IPS DF 6.9 (cell line): ENCODE measurements at regions not wholly inside any gene's neighbourhood (a gene's known extent, or its start where the extent isn't known, plus 50 kb on each side); places are given as distances from the start of the nearest gene placed in this dataset.
"Not testable (repeated sequence)": the region's sequence is repeated elsewhere in the genome, so short reads cannot be mapped to it uniquely, and the experiment has no call there.

Source experiments
- DNase-seq: peaks from one replicate; pipeline ENCODE4 v3.0.0-alpha.2; 2013; ENCODE audit warnings: low read depth, low spot score
- H3K27ac ChIP-seq: one replicate; pipeline ENCODE4 v1.5.1; 2013; ENCODE audit warnings: low read length, control low read depth
- H3K27me3 ChIP-seq: 2 replicates; pipeline ENCODE4 v1.6.1; 2013; ENCODE audit warnings: mild to moderate bottlenecking, low read length; ENCODE audit not compliant: control insufficient read depth, insufficient read depth
- H3K36me3 ChIP-seq: 2 replicates; pipeline ENCODE4 v1.6.1; 2013; ENCODE audit warnings: low read length; ENCODE audit not compliant: control insufficient read depth, insufficient read depth
- H3K4me1 ChIP-seq: 2 replicates; pipeline ENCODE4 v1.6.1; 2013; ENCODE audit warnings: low read length; ENCODE audit not compliant: control insufficient read depth, insufficient read depth
- H3K4me3 ChIP-seq: 2 replicates; pipeline ENCODE4 v1.5.1; 2013; ENCODE audit warnings: mild to moderate bottlenecking, low read length
- H3K9me3 ChIP-seq: 2 replicates; pipeline ENCODE4 v1.6.1; 2013; ENCODE audit warnings: low read length, inconsistent platforms; ENCODE audit not compliant: control insufficient read depth, insufficient read depth
- WGBS: extraction: QIAGEN DNeasy Blood & Tissue Kit; methylation state at CpG from one replicate; pipeline ENCODE4 v1.1.7; 2013; ENCODE audit warnings: mixed read lengths, missing lambda C conversion rate; ENCODE audit not compliant: insufficient read length, insufficient coverage; 5-methylcytosine and 5-hydroxymethylcytosine counted together

DNA sequence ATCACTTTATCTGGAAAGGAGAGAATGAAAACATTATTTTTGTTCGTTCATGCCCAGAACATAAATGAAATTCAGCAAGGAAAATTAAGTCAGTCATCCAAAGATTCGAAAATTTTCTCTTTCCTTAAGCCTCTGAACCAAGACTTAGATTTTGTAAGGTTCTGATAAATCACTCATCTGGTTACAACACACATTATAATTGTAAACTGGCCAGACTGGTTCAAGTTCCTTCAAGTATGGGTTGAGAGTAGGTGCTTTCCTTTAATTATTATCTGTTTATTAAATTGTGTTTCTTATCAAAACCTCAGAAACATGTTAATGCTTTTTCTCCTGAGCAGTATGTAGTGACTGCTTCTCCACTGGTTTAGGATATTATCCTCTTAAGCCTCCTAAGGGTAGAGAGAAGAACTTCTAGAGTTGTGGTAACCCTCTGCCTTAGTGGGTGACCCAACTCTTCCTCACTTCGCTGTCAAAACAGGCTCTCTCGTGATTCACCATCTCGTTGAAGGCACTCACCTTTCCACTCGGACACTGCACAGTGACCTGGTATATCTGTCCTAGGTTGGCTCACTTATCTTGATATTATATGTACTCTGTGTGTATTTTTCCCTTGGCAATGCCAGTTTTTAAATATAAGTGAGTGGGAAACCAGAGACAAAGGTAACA, 325.9 kb downstream of the PAX3 start:
- Histone ChIP-seq H3K4me1 (no peaks in the 10 kb centered on the region), H3K4me3 (no peak overlapping the region), H3K36me3 (no peaks in the 10 kb centered on the region), H3K9me3 (no peaks in the 10 kb centered on the region), H3K27ac (no peak overlapping the region), H3K27me3 (no peaks in the 10 kb centered on the region)
- no peak for DNase-seq
- WGBS: no CpG with 5 or more reads among the region's 6 CpGs

- no CpG with 5 or more reads among the region's 3 CpGs for WGBS
- H3K4me3 ChIP-seq: no peak overlapping the region
- no peaks in the 10 kb centered on the region for H3K36me3 ChIP-seq
- no peaks in the 10 kb centered on the region for H3K27me3 ChIP-seq
- no peak for DNase-seq
- H3K27ac ChIP-seq: no peak overlapping the region
- H3K9me3 ChIP-seq: no peaks in the 10 kb centered on the region
- H3K4me1 ChIP-seq: no peaks in the 10 kb centered on the region
These were observed 328.4 kb downstream of the PAX3 start for GRCh38 chr2:221970389-221970788.

GRCh38 chr2:221969830-221970144, 329.0 kb downstream of the PAX3 start:
- H3K36me3 ChIP-seq: no peaks in the 10 kb centered on the region
- no peaks in the 10 kb centered on the region for H3K9me3 ChIP-seq
- no peaks in the 10 kb centered on the region for H3K4me1 ChIP-seq
- no peak overlapping the region for H3K27ac ChIP-seq
- WGBS: no CpG with 5 or more reads among the region's 5 CpGs
- H3K4me3 ChIP-seq: no peak overlapping the region
- no peak for DNase-seq
- H3K27me3 ChIP-seq: no peaks in the 10 kb centered on the region

DNA sequence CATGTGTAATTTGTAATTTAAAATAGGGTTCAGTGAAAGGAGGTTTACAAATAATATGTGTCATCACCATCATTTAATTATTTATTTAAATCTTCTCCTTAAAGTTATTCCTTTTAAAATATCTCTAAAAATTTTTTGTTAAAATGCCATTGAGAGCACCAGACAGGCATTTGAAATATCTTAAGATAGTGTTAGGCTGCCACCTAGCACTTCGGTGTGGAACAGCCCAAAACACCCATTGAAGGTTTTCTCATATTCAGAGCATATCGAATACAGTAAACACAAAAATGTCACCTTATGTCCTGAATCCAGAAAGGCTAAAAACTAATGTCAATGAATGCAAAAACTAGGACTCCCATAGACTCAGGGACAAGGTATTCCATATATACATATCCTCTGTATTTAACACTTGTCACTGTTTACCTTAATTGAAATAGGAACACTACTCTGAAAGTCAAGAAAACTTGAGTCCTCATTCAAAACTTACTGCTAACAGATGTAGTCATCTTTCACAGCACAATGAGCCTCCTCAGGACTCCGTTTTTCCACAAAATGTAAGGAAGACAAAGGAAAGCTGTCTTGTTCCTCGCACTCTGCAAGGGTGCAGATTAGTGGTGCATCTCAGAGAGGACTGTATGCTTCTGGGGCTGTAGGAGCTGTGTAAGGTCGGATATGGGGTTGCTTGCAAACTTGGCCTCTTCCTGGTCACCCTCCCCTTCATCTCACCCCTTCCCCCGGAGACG, 329.5 kb downstream of the PAX3 start:
- Histone ChIP-seq H3K27ac (no peak overlapping the region), H3K36me3 (no peaks in the 10 kb centered on the region), H3K27me3 (no peaks in the 10 kb centered on the region), H3K9me3 (no peaks in the 10 kb centered on the region), H3K4me3 (no peak overlapping the region), H3K4me1 (no peaks in the 10 kb centered on the region)
- DNase-seq: no peak
- WGBS: no CpG with 5 or more reads among the region's 7 CpGs

DNA sequence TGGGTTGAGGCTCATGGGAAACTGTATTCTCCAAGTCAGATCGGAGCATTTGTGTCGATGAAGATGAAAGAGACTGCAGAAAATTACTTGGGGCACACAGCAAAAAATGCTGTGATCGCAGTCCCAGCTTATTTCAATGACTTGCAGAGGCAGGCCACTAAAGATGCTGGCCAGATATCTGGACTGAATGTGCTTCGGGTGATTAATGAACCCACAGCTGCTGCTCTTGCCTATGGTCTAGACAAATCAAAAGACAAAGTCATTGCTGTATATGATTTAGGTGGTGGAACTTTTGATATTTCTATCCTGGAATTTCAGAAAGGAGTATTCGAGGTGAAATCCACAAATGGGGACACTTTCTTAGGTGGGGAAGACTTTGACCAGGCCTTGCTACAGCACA, 336.6 kb downstream of the PAX3 start:
- Histone ChIP-seq H3K4me3 (no peak overlapping the region), H3K9me3 (no peaks in the 10 kb centered on the region), H3K4me1 (no peaks in the 10 kb centered on the region), H3K27me3 (no peaks in the 10 kb centered on the region), H3K27ac (no peak overlapping the region), H3K36me3 (no peaks in the 10 kb centered on the region)
- no peak for DNase-seq
- WGBS: no CpG with 5 or more reads among the region's 5 CpGs

DNA sequence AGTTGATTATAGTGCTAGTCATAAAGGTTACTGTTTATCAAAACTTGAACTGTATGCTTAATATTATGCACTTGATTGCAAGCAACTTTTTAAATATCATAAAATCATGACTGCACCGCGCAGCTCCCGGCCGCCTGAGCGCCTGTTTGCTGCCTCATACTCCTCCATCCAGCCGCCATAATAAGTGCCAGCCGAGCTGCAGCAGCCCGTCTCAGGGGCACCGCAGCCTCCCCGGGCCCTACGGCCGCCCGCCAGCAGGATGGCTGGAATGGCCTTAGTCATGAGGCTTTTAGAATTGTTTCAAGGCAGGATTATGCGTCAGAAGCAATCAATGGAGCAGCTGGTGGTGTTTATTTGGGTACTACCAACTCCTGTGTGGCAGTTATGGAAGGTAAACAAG, 337.2 kb downstream of the PAX3 start:
- H3K9me3 ChIP-seq: no peaks in the 10 kb centered on the region
- no peak for DNase-seq
- no peak overlapping the region for H3K27ac ChIP-seq
- H3K27me3 ChIP-seq: no peaks in the 10 kb centered on the region
- no CpG with 5 or more reads among the region's 14 CpGs for WGBS
- H3K4me3 ChIP-seq: no peak overlapping the region
- H3K4me1 ChIP-seq: no peaks in the 10 kb centered on the region
- H3K36me3 ChIP-seq: no peaks in the 10 kb centered on the region

- no CpG with 5 or more reads among the region's 2 CpGs for WGBS
- Histone ChIP-seq H3K27ac (no peak overlapping the region), H3K27me3 (no peaks in the 10 kb centered on the region), H3K36me3 (no peaks in the 10 kb centered on the region), H3K9me3 (no peaks in the 10 kb centered on the region), H3K4me3 (no peak overlapping the region), H3K4me1 (no peaks in the 10 kb centered on the region)
- no peak for DNase-seq
These were observed 340.6 kb downstream of the PAX3 start for GRCh38 chr2:221958224-221958623.

- H3K9me3 ChIP-seq: no peaks in the 10 kb centered on the region
- no peak overlapping the region for H3K4me3 ChIP-seq
- DNase-seq: no peak
- no CpG with 5 or more reads among the region's 8 CpGs for WGBS
- no peaks in the 10 kb centered on the region for H3K36me3 ChIP-seq
- H3K4me1 ChIP-seq: no peaks in the 10 kb centered on the region
- H3K27ac ChIP-seq: no peak overlapping the region
- H3K27me3 ChIP-seq: no peaks in the 10 kb centered on the region
These were observed 350.7 kb downstream of the PAX3 start for GRCh38 chr2:221948076-221948475.

DNA sequence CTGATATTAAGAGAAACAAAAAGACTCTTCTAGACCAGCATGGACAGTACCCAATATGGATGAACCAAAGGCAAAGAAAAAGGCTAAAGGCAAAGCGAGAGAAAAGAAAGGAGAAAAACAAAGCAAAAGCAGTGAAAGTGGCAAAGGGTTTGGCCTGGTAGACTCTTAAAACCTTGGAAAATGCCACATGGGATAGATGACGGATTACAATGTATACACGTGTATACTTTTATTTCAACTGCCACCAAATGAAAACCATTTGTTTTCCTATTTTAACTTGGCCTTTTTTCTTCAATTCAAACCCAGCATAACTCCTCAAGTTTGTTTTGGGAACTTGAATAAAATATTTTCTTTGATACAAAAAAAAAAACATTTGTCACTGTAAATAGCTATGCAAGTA, 354.3 kb downstream of the PAX3 start:
- H3K27me3 ChIP-seq, DNase-seq, H3K9me3 ChIP-seq, H3K4me1 ChIP-seq, H3K27ac ChIP-seq, H3K4me3 ChIP-seq, H3K36me3 ChIP-seq: not testable (repeated sequence)
- no CpG with 5 or more reads among the region's 3 CpGs for WGBS

- H3K27ac ChIP-seq: no peak overlapping the region
- DNase-seq: no peak
- WGBS: no CpG with 5 or more reads among the region's 2 CpGs
- H3K36me3 ChIP-seq: no peaks in the 10 kb centered on the region
- H3K9me3 ChIP-seq: no peaks in the 10 kb centered on the region
- no peaks in the 10 kb centered on the region for H3K27me3 ChIP-seq
- no peaks in the 10 kb centered on the region for H3K4me1 ChIP-seq
- no peak overlapping the region for H3K4me3 ChIP-seq
These were observed 355.6 kb downstream of the PAX3 start for GRCh38 chr2:221943076-221943810.
